CD4-positive, alpha-beta T cell treated with Interleukin-2 at 100 ng/mL for 4 hours (primary cell): ENCODE measurements at regions not wholly inside any gene's neighbourhood (a gene's known extent, or its start where the extent isn't known, plus 50 kb on each side); places are given as distances from the start of the nearest gene placed in this dataset.

Source experiments
- DNase-seq: peaks from one replicate; pipeline ENCODE4 v3.0.0-alpha.2; 2020; ENCODE audit warnings: low spot score

GRCh38 chr18:67589325-67589724, 72.8 kb upstream of the DSEL start:
- DNase-seq, result no peak

GRCh38 chr18:67586101-67586500, 69.6 kb upstream of the DSEL start:
- no peak for DNase-seq

GRCh38 chr18:67583621-67584020, 67.1 kb upstream of the DSEL start:
- DNase-seq, result no peak

- no peak for DNase-seq
Observed at GRCh38 chr18:67582488-67582887, 66.0 kb upstream of the DSEL start.

- no peak for DNase-seq
Observed at GRCh38 chr18:67581178-67581577, 64.7 kb upstream of the DSEL start.

- no peak for DNase-seq
Observed at GRCh38 chr18:67577386-67577785, 60.9 kb upstream of the DSEL start.

GRCh38 chr18:67574749-67575148, 58.2 kb upstream of the DSEL start:
- no peak for DNase-seq

- DNase-seq, result no peak
Observed at GRCh38 chr18:67568166-67568565, 51.6 kb upstream of the DSEL start.
